MM.1S (cell line): ENCODE measurements at regions not wholly inside any gene's neighbourhood (a gene's known extent, or its start where the extent isn't known, plus 50 kb on each side); places are given as distances from the start of the nearest gene placed in this dataset.

Source experiments
- EZH2 ChIP-seq: fragments of 300-600 bp; sonication (generic); optimal IDR thresholded peaks from 2 replicates; pipeline ENCODE3; 2017; ENCODE audit warnings: low read depth, mild to moderate bottlenecking, antibody characterized with exemption, low read length, mixed read lengths
- TF ChIP-seq, protein P1 (sequence below): fragments of 300-600 bp; sonication (generic); IDR thresholded peaks from 2 replicates; pipeline ENCODE4 v1.5.1; 2016; ENCODE audit warnings: antibody characterized with exemption, low read length, mixed read lengths

DNA sequence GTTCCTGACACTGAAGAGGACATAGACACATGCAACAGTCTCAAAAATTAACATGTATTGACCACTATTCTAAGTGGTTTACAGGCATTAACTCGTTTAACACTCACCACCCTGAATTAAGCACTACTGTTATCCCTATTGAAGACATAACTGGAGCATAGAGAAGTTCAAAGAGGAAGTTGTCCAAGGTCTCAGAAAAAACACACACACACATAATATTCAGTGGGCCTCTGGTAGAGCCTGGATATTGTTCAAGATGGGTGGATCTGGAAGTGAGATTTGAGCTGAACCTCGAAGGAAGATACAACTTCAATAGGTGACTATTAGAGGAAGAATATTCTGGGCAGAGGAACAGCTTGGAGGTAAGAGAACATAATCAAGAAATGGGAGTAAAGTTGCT is 334.9 kb downstream of the HNRNPD start:
- TF ChIP-seq, protein P1, sequence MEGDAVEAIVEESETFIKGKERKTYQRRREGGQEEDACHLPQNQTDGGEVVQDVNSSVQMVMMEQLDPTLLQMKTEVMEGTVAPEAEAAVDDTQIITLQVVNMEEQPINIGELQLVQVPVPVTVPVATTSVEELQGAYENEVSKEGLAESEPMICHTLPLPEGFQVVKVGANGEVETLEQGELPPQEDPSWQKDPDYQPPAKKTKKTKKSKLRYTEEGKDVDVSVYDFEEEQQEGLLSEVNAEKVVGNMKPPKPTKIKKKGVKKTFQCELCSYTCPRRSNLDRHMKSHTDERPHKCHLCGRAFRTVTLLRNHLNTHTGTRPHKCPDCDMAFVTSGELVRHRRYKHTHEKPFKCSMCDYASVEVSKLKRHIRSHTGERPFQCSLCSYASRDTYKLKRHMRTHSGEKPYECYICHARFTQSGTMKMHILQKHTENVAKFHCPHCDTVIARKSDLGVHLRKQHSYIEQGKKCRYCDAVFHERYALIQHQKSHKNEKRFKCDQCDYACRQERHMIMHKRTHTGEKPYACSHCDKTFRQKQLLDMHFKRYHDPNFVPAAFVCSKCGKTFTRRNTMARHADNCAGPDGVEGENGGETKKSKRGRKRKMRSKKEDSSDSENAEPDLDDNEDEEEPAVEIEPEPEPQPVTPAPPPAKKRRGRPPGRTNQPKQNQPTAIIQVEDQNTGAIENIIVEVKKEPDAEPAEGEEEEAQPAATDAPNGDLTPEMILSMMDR: no peak
- TF ChIP-seq EZH2: no peak
